ENCODE measurements at regions not wholly inside any gene's neighbourhood (a gene's known extent, or its start where the extent isn't known, plus 50 kb on each side); places are given as distances from the start of the nearest gene placed in this dataset.

DNA sequence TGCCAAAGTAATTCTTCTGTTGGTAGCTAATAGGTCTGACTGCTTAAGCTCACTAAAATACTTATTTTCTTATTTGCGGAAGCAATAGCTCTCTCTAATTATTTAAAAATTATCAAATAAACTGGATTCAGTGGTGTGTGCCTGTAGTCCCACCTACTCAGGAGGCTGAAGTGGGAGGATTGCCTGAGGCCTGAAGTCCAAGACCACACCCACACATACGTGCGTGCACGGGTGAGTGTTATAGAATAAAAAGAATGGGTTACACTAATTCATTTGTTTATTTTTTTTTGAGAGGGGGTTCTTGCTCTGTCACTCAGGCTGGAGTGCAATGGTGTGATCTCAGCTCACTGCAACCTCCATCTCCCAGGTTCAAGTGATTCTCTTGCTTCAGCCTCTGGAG, 94.2 kb upstream of the HNRNPU start:
- TF ChIP-seq EZH2phosphoT487 (IDR thresholded peaks at IDR 0.05; ENCODE audit: unreplicated experiment) (no peak), EZH2 (IDR thresholded peaks at IDR 0.05; ENCODE audit: low read depth, unreplicated experiment) (no peak), POLR2AphosphoS5 (IDR thresholded peaks at IDR 0.05; ENCODE audit: low read depth) (no peak)
- TF ChIP-seq, protein P1, sequence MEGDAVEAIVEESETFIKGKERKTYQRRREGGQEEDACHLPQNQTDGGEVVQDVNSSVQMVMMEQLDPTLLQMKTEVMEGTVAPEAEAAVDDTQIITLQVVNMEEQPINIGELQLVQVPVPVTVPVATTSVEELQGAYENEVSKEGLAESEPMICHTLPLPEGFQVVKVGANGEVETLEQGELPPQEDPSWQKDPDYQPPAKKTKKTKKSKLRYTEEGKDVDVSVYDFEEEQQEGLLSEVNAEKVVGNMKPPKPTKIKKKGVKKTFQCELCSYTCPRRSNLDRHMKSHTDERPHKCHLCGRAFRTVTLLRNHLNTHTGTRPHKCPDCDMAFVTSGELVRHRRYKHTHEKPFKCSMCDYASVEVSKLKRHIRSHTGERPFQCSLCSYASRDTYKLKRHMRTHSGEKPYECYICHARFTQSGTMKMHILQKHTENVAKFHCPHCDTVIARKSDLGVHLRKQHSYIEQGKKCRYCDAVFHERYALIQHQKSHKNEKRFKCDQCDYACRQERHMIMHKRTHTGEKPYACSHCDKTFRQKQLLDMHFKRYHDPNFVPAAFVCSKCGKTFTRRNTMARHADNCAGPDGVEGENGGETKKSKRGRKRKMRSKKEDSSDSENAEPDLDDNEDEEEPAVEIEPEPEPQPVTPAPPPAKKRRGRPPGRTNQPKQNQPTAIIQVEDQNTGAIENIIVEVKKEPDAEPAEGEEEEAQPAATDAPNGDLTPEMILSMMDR (conservative IDR thresholded peaks at IDR 0.05; ENCODE audit: low read depth in 2 of 2): no peak
